ENCODE measurements at regions not wholly inside any gene's neighbourhood (a gene's known extent, or its start where the extent isn't known, plus 50 kb on each side); places are given as distances from the start of the nearest gene placed in this dataset.

DNA sequence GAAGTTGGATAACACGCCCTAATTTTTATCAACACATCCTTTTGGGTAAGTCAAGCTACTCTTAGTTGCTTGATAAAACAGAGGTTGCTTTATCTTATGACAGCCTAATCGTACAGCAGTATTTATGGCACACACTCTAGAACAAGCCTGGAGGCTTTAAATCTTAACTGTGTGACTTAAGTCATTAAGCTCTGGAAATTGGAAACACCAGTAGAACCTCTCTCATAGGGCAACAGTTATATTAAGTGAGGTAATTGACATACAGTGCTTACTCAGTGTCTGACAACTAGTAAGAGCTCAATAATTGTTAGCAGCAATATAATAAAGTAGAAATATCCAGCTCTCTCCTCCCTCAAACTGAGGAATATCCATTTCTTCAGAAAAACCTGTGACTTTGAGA lies 808.9 kb upstream of the WWC1 start:
- TF ChIP-seq POLR2AphosphoS5 (IDR thresholded peaks at IDR 0.05) = no peak
- no peak for TF ChIP-seq POLR2A (IDR thresholded peaks at IDR 0.05)
- TF ChIP-seq, protein P1, sequence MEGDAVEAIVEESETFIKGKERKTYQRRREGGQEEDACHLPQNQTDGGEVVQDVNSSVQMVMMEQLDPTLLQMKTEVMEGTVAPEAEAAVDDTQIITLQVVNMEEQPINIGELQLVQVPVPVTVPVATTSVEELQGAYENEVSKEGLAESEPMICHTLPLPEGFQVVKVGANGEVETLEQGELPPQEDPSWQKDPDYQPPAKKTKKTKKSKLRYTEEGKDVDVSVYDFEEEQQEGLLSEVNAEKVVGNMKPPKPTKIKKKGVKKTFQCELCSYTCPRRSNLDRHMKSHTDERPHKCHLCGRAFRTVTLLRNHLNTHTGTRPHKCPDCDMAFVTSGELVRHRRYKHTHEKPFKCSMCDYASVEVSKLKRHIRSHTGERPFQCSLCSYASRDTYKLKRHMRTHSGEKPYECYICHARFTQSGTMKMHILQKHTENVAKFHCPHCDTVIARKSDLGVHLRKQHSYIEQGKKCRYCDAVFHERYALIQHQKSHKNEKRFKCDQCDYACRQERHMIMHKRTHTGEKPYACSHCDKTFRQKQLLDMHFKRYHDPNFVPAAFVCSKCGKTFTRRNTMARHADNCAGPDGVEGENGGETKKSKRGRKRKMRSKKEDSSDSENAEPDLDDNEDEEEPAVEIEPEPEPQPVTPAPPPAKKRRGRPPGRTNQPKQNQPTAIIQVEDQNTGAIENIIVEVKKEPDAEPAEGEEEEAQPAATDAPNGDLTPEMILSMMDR (IDR thresholded peaks at IDR 0.05 in 8 of 11, conservative IDR thresholded peaks at IDR 0.05 in 3 of 11) = no peak
- intact Hi-C loops (cut with DNase I; ENCODE audit: low total_unique reads) = no loop called here
- H3K27ac ChIP-seq = no peak overlapping the region
- no peaks in the 10 kb centered on the region for H3K4me1 ChIP-seq
- H3K27me3 ChIP-seq (replicated peaks in 1 of 7) = no peaks in the 10 kb centered on the region
- no peaks in the 10 kb centered on the region for H3K36me3 ChIP-seq
- H3K4me3 ChIP-seq = no peak overlapping the region
- DNase-seq = no peak
- 63 to 81% (median 68%) methylated on average over 2 of the region's 2 CpGs for WGBS, 5 donors
- H3K9me3 ChIP-seq = peaks cover 0 to 7% (median 0%) of the 10 kb centered on the region in 8 donors

DNA sequence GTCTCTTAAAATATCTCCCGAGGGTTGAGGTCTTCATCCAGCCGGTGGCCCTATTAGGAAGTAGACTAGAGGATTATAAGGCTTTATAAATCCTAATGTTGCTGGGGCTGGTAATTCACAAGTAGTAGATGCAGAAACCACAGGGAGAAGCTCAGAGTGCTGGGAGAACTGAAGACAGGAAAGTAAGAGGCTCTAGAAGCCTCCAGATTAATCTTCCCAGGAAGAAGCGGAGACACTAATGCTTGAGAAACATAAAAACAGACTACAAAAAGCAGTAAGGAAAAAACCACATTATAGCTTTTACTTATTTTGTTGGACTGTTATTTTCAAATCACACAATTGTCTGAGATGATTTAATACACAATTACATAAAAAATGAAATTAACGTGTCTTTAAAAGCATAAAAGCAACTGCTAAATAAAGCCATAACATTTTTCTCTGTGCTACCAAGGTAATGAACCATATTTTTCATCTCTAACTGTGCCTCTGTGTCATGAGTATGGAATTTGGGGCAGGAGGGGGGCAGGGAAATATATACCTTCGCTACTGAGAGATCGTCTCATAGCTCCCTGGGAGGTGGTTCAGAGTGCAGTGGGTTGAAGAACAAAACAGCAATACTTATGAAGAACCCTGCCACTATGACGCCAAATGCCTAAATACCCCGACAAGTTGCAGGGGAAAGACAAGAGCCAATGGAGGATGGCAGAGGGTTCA lies 806.2 kb upstream of the WWC1 start:
- H3K4me3 ChIP-seq = no peak overlapping the region
- TF ChIP-seq, protein P1 (IDR thresholded peaks at IDR 0.05 in 8 of 11, conservative IDR thresholded peaks at IDR 0.05 in 3 of 11) = no peak
- TF ChIP-seq POLR2A (IDR thresholded peaks at IDR 0.05) = no peak
- no peak for TF ChIP-seq POLR2AphosphoS5 (IDR thresholded peaks at IDR 0.05)
- intact Hi-C loops (cut with DNase I; ENCODE audit: low total_unique reads) = no loop called here
- no peak for DNase-seq
- 90 to 95% (median 91%) methylated on average over 8 of the region's 8 CpGs for WGBS, 5 donors
- H3K27ac ChIP-seq = no peak overlapping the region
- no peaks in the 10 kb centered on the region for H3K4me1 ChIP-seq
- H3K36me3 ChIP-seq = no peaks in the 10 kb centered on the region
- H3K27me3 ChIP-seq (replicated peaks in 1 of 7) = no peaks in the 10 kb centered on the region
- peaks cover 0 to 7% (median 0%) of the 10 kb centered on the region in 8 donors for H3K9me3 ChIP-seq

DNA sequence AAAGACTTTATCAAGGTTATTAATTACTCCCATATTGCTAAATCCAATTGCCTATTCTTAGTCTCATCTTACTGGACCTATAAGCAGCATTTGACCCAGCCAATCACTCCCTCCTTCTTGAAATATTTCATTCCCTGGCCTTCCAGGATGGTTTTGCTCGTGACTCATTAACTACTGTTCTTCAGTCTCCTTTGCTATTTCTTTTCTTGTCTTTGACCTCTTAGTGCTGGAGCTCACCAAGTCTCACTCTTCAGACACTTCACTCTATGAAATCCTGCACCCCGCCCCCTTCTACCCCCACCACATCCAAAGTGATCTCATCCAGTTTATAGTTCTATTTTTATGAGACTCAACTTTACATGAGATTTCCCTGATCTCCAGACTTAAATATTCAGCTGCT lies 803.1 kb upstream of the WWC1 start:
- no peaks in the 10 kb centered on the region for H3K36me3 ChIP-seq
- H3K4me3 ChIP-seq = no peak overlapping the region
- H3K27me3 ChIP-seq (replicated peaks in 1 of 7) = no peaks in the 10 kb centered on the region
- H3K4me1 ChIP-seq = no peaks in the 10 kb centered on the region
- peaks cover 0 to 7% (median 0%) of the 10 kb centered on the region in 8 donors for H3K9me3 ChIP-seq
- intact Hi-C loops (cut with DNase I; ENCODE audit: low total_unique reads) = no loop called here
- 68 to 73% (median 70%) methylated on average over 2 of the region's 2 CpGs for WGBS, 5 donors
- DNase-seq = no peak
- H3K27ac ChIP-seq = no peak overlapping the region
- TF ChIP-seq, protein P1 (IDR thresholded peaks at IDR 0.05 in 8 of 11, conservative IDR thresholded peaks at IDR 0.05 in 3 of 11) = no peak
- TF ChIP-seq POLR2A (IDR thresholded peaks at IDR 0.05) (no peak), POLR2AphosphoS5 (IDR thresholded peaks at IDR 0.05) (no peak)

DNA sequence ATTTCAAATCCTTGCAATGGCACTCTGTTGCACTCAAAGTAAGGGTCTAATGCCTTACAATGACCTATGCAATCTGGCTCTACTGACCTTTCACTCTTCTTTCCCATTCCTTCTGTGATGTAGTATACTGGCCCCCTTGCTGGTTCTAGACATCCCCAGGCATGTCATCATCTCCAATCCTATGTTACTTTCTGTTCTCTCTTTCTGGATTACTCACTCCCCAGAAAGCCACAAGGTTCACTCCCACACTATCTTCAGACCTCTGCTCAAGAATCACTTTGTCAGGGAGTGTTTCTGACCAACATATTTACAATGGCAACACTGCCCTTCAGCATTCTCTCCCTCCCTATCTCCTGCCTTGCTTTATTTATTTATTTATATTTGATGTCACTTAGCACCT lies 802.2 kb upstream of the WWC1 start:
- TF ChIP-seq, protein P1 (IDR thresholded peaks at IDR 0.05 in 8 of 11, conservative IDR thresholded peaks at IDR 0.05 in 3 of 11) = no peak
- TF ChIP-seq POLR2AphosphoS5 (IDR thresholded peaks at IDR 0.05) (no peak), POLR2A (IDR thresholded peaks at IDR 0.05) (no peak)
- intact Hi-C loops (cut with DNase I; ENCODE audit: low total_unique reads) = no loop called here
- Histone ChIP-seq H3K4me1 (no peaks in the 10 kb centered on the region), H3K27me3 (replicated peaks in 1 of 7) (no peaks in the 10 kb centered on the region), H3K36me3 (no peaks in the 10 kb centered on the region), H3K9me3 (peaks cover 0 to 1% (median 0%) of the 10 kb centered on the region in 8 donors), H3K27ac (no peak overlapping the region), H3K4me3 (no peak overlapping the region)
- no peak for DNase-seq
